CD4-positive, alpha-beta T cell (primary cell): ENCODE measurements at regions not wholly inside any gene's neighbourhood (a gene's known extent, or its start where the extent isn't known, plus 50 kb on each side); places are given as distances from the start of the nearest gene placed in this dataset.

Source experiments
- ATAC-seq: fragments of 200-7000 bp; cut with Tn5 transposase; one replicate; pipeline ENCODE4 v1.10.0; 2022; ENCODE audit warnings: mild to moderate bottlenecking; ENCODE audit not compliant: poor library complexity
- CTCF ChIA-PET: fragments of 350-600 bp; sonication (Branson Sonifier 250); formaldehyde crosslinking; loops from one replicate; lab custom pipeline; 2021; ENCODE audit warnings: antibody characterized with exemption, inconsistent platforms; lab: Charles Lee
- POLR2A ChIA-PET: fragments of 350-600 bp; sonication (Branson Sonifier 250); formaldehyde crosslinking; loops from one replicate; lab custom pipeline; 2021; ENCODE audit warnings: antibody characterized with exemption, inconsistent platforms; lab: Charles Lee
- DNase-seq, 14 experiments: peaks; one replicate each; pipeline ENCODE4 v3.0.0-alpha.2; 2013 to 2020; ENCODE audit warnings: mixed read lengths in 2 of 14
- H3K27ac ChIP-seq, 2 donors: one replicate each; pipeline versions ENCODE4 v1.5.1 to v1.7.0; 2013; ENCODE audit warnings: low read length in 2 of 2, low read depth in 1 of 2, mild to moderate bottlenecking in 1 of 2
- H3K27me3 ChIP-seq, 2 experiments: 1 replicate in 1 of 2; 2 replicates in 1 of 2; pipeline versions ENCODE4 v1.6.1 to v1.7.0; 2013; ENCODE audit warnings: low read length in 2 of 2, control low read depth in 1 of 2, mild to moderate bottlenecking in 1 of 2, moderate library complexity in 1 of 2; ENCODE audit not compliant: insufficient read depth in 2 of 2, control insufficient read depth in 1 of 2
- H3K36me3 ChIP-seq: one replicate; pipeline ENCODE4 v1.6.1; 2013; ENCODE audit warnings: low read length, control low read depth; ENCODE audit not compliant: insufficient read depth
- H3K4me1 ChIP-seq: one replicate; pipeline ENCODE4 v1.6.1; 2013; ENCODE audit warnings: low read length, control low read depth; ENCODE audit not compliant: insufficient read depth
- H3K4me3 ChIP-seq: one replicate; pipeline ENCODE4 v1.5.1; 2013; ENCODE audit warnings: mild to moderate bottlenecking, low read length, moderate library complexity
- H3K9me3 ChIP-seq, 2 experiments: 1 replicate in 1 of 2; 2 replicates in 1 of 2; pipeline versions ENCODE4 v1.6.1 to v1.7.0; 2013; ENCODE audit warnings: low read length in 2 of 2, mild to moderate bottlenecking in 2 of 2, control low read depth in 1 of 2, moderate library complexity in 1 of 2; ENCODE audit not compliant: control insufficient read depth in 1 of 2, insufficient read depth in 1 of 2
- H3K27ac Mint-ChIP-seq: one replicate; pipeline ENCODE4 v1.8.0; 2020; ENCODE audit warnings: mixed read lengths
- H3K27me3 Mint-ChIP-seq: one replicate; pipeline ENCODE4 v1.8.0; 2021; ENCODE audit warnings: mixed read lengths
- H3K36me3 Mint-ChIP-seq: one replicate; pipeline ENCODE4 v1.8.0; 2021; ENCODE audit warnings: low read depth, mixed read lengths
- H3K4me1 Mint-ChIP-seq: one replicate; pipeline ENCODE4 v1.8.0; 2021; ENCODE audit warnings: low read depth, mixed read lengths
- H3K4me3 Mint-ChIP-seq: one replicate; pipeline ENCODE4 v1.8.0; 2020; ENCODE audit warnings: mild to moderate bottlenecking, mixed read lengths
- H3K9me3 Mint-ChIP-seq: one replicate; pipeline ENCODE4 v1.8.0; 2020; ENCODE audit warnings: mixed read lengths
- intact Hi-C, 2 experiments: fragments of 100-400 bp; cut with DNase I in 1 of 2; cut with micrococcal nuclease in 1 of 2; formaldehyde crosslinking; loops; one replicate each; pipeline versions ENCODE4 v1.15.1 to v1.9.0; 2023 to 2025; cut with DNase I, micrococcal nuclease
- TF ChIP-seq, protein P1 (sequence below): fragments of 200-600 bp; IDR thresholded peaks from one replicate; pipeline ENCODE4 v1.8.0; 2022; ENCODE audit warnings: antibody characterized with exemption, mild to moderate bottlenecking

DNA sequence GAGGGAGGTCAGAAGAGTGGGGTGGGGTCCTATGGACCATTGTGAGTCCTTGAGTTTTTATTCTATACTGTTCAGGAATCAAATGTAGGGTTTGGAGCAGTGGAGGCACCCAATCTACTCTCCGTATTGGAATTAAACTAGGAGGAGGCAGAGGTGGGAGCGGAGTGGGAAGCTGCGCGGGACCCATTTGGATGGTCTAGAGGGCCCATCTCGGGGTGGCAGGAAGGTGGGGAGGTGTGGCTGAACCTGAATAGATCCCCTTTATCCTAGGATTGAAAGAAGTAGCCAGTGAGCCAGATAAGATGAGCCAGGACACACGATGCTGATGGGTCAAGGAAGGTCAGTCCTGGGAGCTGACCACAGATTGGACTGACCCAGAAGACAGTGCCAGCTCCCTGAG lies 325.8 kb downstream of the AJAP1 start:
- H3K27me3 ChIP-seq: peaks cover 0 to 5% of the 10 kb centered on the region in 2 experiments
- no peak for DNase-seq
- H3K4me1 Mint-ChIP-seq: no peaks in the 10 kb centered on the region
- H3K4me1 ChIP-seq: no peaks in the 10 kb centered on the region
- H3K36me3 ChIP-seq: no peaks in the 10 kb centered on the region
- H3K27ac ChIP-seq: no peak overlapping the region
- no peak for ATAC-seq
- H3K9me3 ChIP-seq: peaks cover 0 to 20% of the 10 kb centered on the region in 2 experiments
- no peak overlapping the region for H3K27ac Mint-ChIP-seq
- POLR2A ChIA-PET: no interaction called here
- peaks cover 22% of the 10 kb centered on the region for H3K27me3 Mint-ChIP-seq
- TF ChIP-seq, protein P1, sequence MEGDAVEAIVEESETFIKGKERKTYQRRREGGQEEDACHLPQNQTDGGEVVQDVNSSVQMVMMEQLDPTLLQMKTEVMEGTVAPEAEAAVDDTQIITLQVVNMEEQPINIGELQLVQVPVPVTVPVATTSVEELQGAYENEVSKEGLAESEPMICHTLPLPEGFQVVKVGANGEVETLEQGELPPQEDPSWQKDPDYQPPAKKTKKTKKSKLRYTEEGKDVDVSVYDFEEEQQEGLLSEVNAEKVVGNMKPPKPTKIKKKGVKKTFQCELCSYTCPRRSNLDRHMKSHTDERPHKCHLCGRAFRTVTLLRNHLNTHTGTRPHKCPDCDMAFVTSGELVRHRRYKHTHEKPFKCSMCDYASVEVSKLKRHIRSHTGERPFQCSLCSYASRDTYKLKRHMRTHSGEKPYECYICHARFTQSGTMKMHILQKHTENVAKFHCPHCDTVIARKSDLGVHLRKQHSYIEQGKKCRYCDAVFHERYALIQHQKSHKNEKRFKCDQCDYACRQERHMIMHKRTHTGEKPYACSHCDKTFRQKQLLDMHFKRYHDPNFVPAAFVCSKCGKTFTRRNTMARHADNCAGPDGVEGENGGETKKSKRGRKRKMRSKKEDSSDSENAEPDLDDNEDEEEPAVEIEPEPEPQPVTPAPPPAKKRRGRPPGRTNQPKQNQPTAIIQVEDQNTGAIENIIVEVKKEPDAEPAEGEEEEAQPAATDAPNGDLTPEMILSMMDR: no peak
- intact Hi-C loops: no loop called here
- no peak overlapping the region for H3K4me3 Mint-ChIP-seq
- no peaks in the 10 kb centered on the region for H3K9me3 Mint-ChIP-seq
- CTCF ChIA-PET: no interaction called here
- H3K4me3 ChIP-seq: no peak overlapping the region
- H3K36me3 Mint-ChIP-seq: no peaks in the 10 kb centered on the region

DNA sequence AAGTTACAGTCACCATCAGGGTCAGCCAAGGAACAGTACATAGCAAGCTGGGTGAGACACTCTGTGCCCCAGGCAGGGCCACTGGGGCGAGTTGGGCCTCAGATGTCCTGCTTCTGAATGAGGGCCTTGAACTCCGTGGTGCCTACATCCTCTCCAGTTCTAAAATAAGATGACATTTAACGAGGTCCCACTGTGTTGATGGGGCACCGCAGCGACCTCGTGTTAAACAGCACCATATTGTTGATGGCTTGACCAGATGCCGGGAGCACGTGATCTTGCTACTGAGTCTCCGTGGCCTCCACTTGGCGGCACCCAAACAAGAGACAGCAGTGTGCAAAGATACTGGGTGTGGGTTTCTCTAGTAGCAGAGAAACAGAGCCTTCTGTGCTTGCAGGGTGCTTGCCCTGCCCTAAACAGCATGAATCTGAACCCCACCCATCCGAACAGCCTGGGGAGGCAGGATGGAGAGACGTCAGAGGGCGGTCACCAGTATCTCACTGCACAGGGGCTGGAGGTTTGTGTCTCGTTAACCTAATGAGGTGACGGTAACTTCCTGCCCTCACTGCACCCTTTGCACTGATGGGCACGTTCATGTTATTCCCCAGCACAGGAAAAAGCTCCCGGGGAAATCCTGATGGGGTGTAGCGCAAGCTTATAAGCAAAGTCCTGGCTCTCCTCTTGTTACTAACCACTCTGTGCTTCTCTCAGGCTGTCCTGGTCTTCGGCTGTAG lies 324.4 kb downstream of the AJAP1 start:
- peaks cover 0 to 11% of the 10 kb centered on the region in 2 experiments for H3K9me3 ChIP-seq
- peaks cover 22% of the 10 kb centered on the region for H3K27me3 Mint-ChIP-seq
- POLR2A ChIA-PET: no interaction called here
- no peaks in the 10 kb centered on the region for H3K4me1 Mint-ChIP-seq
- no peaks in the 10 kb centered on the region for H3K36me3 Mint-ChIP-seq
- CTCF ChIA-PET: no interaction called here
- DNase-seq: no peak
- H3K4me3 ChIP-seq: no peak overlapping the region
- peaks cover 0 to 5% of the 10 kb centered on the region in 2 experiments for H3K27me3 ChIP-seq
- H3K4me1 ChIP-seq: no peaks in the 10 kb centered on the region
- no peak overlapping the region for H3K27ac Mint-ChIP-seq
- no peak overlapping the region for H3K27ac ChIP-seq
- no peaks in the 10 kb centered on the region for H3K9me3 Mint-ChIP-seq
- no peaks in the 10 kb centered on the region for H3K36me3 ChIP-seq
- H3K4me3 Mint-ChIP-seq: no peak overlapping the region
- no peak for ATAC-seq
- intact Hi-C loops: no loop called here
- TF ChIP-seq, protein P1: no peak

- ChIA-PET POLR2A (no interaction called here), CTCF (no interaction called here)
- intact Hi-C loops: no loop called here
- H3K4me1 ChIP-seq: no peaks in the 10 kb centered on the region
- H3K4me3 Mint-ChIP-seq: no peak overlapping the region
- H3K27me3 Mint-ChIP-seq: peaks cover 22% of the 10 kb centered on the region
- no peaks in the 10 kb centered on the region for H3K9me3 Mint-ChIP-seq
- H3K36me3 Mint-ChIP-seq: no peaks in the 10 kb centered on the region
- H3K9me3 ChIP-seq: peaks cover 0 to 11% of the 10 kb centered on the region in 2 experiments
- H3K36me3 ChIP-seq: no peaks in the 10 kb centered on the region
- H3K4me3 ChIP-seq: no peak overlapping the region
- ATAC-seq: no peak
- no peak overlapping the region for H3K27ac ChIP-seq
- no peak for DNase-seq
- H3K27me3 ChIP-seq: peaks cover 0 to 5% of the 10 kb centered on the region in 2 experiments
- TF ChIP-seq, protein P1: no peak
- H3K27ac Mint-ChIP-seq: no peak overlapping the region
- H3K4me1 Mint-ChIP-seq: no peaks in the 10 kb centered on the region
Observed at GRCh38 chr1:4977701-4978100, 323.3 kb downstream of the AJAP1 start.
